IMR-90 (cell line): ENCODE measurements at regions not wholly inside any gene's neighbourhood (a gene's known extent, or its start where the extent isn't known, plus 50 kb on each side); places are given as distances from the start of the nearest gene placed in this dataset.

Experiments used
- ATAC-seq: fragments of 200-7000 bp; cut with Tn5 transposase; 2 replicates; pipeline ENCODE4 v1.9.1; 2020; ENCODE audit warnings: low read depth, mild to moderate bottlenecking, moderate library complexity
- BruUV-seq: library from RNA; stranded (reverse); fragments of 400-500 nt; replicated peaks from 2 replicates; lab custom pipeline; 2021; lab: Mats Ljungman, UMichigan
- CTCF ChIA-PET: fragments of 300-600 bp; formaldehyde crosslinking; extraction: SDS; loops from one replicate; lab custom pipeline; 2021; ENCODE audit warnings: antibody characterized with exemption; lab: Yijun Ruan, JAX
- POLR2A ChIA-PET: fragments of 300-600 bp; sonication (Branson Sonifier 250); formaldehyde crosslinking; loops from one replicate; lab custom pipeline; 2022; ENCODE audit warnings: antibody characterized with exemption; ENCODE audit not compliant: unreplicated experiment; lab: Charles Lee
- DNase-seq: peaks from one replicate; pipeline ENCODE4 v3.0.0; 2013
- H2AFZ ChIP-seq: replicated peaks from 2 replicates; pipeline ENCODE3; 2013; ENCODE audit warnings: low read length, mild to moderate bottlenecking; ENCODE audit not compliant: poor library complexity
- H2AK5ac ChIP-seq: 2 replicates; pipeline ENCODE4 v1.6.1; 2013; ENCODE audit warnings: low read depth, low read length, inconsistent platforms
- H2AK9ac ChIP-seq: replicated peaks from 2 replicates; pipeline ENCODE3; 2013; ENCODE audit warnings: mild to moderate bottlenecking, low read depth, low read length, moderate library complexity; ENCODE audit not compliant: poor library complexity
- H2BK120ac ChIP-seq: 2 replicates; pipeline ENCODE4 v1.6.1; 2013; ENCODE audit warnings: low read depth, low read length, inconsistent platforms
- H2BK15ac ChIP-seq: 3 replicates; pipeline ENCODE4 v1.6.1; 2013; ENCODE audit warnings: low read depth, low read length, inconsistent platforms
- H2BK20ac ChIP-seq: 2 replicates; pipeline ENCODE4 v1.6.1; 2013; ENCODE audit warnings: low read depth, mild to moderate bottlenecking, inconsistent platforms, low read length, moderate library complexity
- H2BK5ac ChIP-seq: 2 replicates; pipeline ENCODE4 v1.6.1; 2013; ENCODE audit warnings: mild to moderate bottlenecking, low read depth, low read length, inconsistent platforms; ENCODE audit not compliant: poor library complexity, severe bottlenecking
- H3K14ac ChIP-seq: replicated peaks from 2 replicates; pipeline ENCODE4 v1.6.1; 2013; ENCODE audit warnings: low read depth, low read length, inconsistent platforms
- H3K18ac ChIP-seq: 2 replicates; pipeline ENCODE4 v1.6.1; 2013; ENCODE audit warnings: low read depth, low read length, control low read depth
- H3K23ac ChIP-seq: 2 replicates; pipeline ENCODE4 v1.6.1; 2013; ENCODE audit warnings: low read depth, low read length, inconsistent platforms
- H3K27ac ChIP-seq: 2 replicates; pipeline ENCODE4 v1.5.1; 2013; ENCODE audit warnings: mild to moderate bottlenecking, control low read depth, low read length; ENCODE audit not compliant: insufficient read depth
- H3K27me3 ChIP-seq: 2 replicates; pipeline ENCODE4 v1.6.1; 2013; ENCODE audit warnings: low read length; ENCODE audit not compliant: control insufficient read depth, insufficient read depth
- H3K36me3 ChIP-seq: 2 replicates; pipeline ENCODE4 v1.6.1; 2013; ENCODE audit warnings: low read length, mixed read lengths; ENCODE audit not compliant: control insufficient read depth, insufficient read depth
- H3K4ac ChIP-seq: 2 replicates; pipeline ENCODE4 v1.6.1; 2013; ENCODE audit warnings: low read depth, low read length, inconsistent platforms
- H3K4me1 ChIP-seq: 2 replicates; pipeline ENCODE4 v1.6.1; 2013; ENCODE audit warnings: low read length, mixed read lengths; ENCODE audit not compliant: control insufficient read depth, insufficient read depth
- H3K4me2 ChIP-seq: 2 replicates; pipeline ENCODE4 v1.6.1; 2013; ENCODE audit warnings: low read depth, mild to moderate bottlenecking, control low read depth, low read length, moderate library complexity
- H3K4me3 ChIP-seq: 2 replicates; pipeline ENCODE4 v1.5.1; 2013; ENCODE audit warnings: low read depth, mild to moderate bottlenecking, control low read depth, low read length, moderate library complexity; ENCODE audit not compliant: insufficient read depth
- H3K56ac ChIP-seq: 2 replicates; pipeline ENCODE4 v1.6.1; 2013; ENCODE audit warnings: low read length, inconsistent platforms; ENCODE audit not compliant: insufficient read depth; ENCODE audit errors: extremely low read depth
- H3K79me1 ChIP-seq, 2 experiments: 2 replicates each; pipeline ENCODE4 v1.6.1; 2013; ENCODE audit warnings: low read length in 2 of 2, inconsistent platforms in 1 of 2, low read depth in 1 of 2
- H3K9ac ChIP-seq: 2 replicates; pipeline ENCODE4 v1.6.1; 2013; ENCODE audit warnings: low read depth, low read length, control low read depth
- H3K9me1 ChIP-seq: 2 replicates; pipeline ENCODE4 v1.6.1; 2013; ENCODE audit warnings: low read length, inconsistent platforms; ENCODE audit not compliant: insufficient read depth
- H3K9me3 ChIP-seq: 2 replicates; pipeline ENCODE4 v1.6.1; 2013; ENCODE audit warnings: low read length; ENCODE audit not compliant: control insufficient read depth, insufficient read depth
- H4K20me1 ChIP-seq: 2 replicates; pipeline ENCODE4 v1.6.1; 2013; ENCODE audit warnings: low read length, inconsistent platforms; ENCODE audit not compliant: insufficient read depth
- H4K5ac ChIP-seq: 2 replicates; pipeline ENCODE4 v1.6.1; 2013; ENCODE audit warnings: mild to moderate bottlenecking, low read depth, low read length, control low read depth
- H4K8ac ChIP-seq, 2 experiments: 2 replicates each; pipeline ENCODE4 v1.6.1; 2013; ENCODE audit warnings: low read depth in 2 of 2, low read length in 2 of 2, control low read depth in 1 of 2, inconsistent platforms in 1 of 2
- H4K91ac ChIP-seq: 2 replicates; pipeline ENCODE4 v1.6.1; 2013; ENCODE audit warnings: low read depth, low read length, inconsistent platforms; ENCODE audit not compliant: insufficient read depth
- BHLHE40 ChIP-seq: fragments of 150-350 bp; IDR thresholded peaks from 2 replicates; pipeline ENCODE4 v1.6.1; 2016; ENCODE audit warnings: mild to moderate bottlenecking, low read depth, low read length
- CTCF ChIP-seq: conservative IDR thresholded peaks from 2 replicates; pipeline ENCODE4 v1.5.1; 2012; ENCODE audit warnings: mild to moderate bottlenecking, low read depth, low read length, improper control_type of control experiment
- ELK1 ChIP-seq: fragments of 150-350 bp; IDR thresholded peaks from 2 replicates; pipeline ENCODE4 v1.6.1; 2016; ENCODE audit warnings: low read depth, mild to moderate bottlenecking, low read length, moderate library complexity, borderline replicate concordance
- MAZ ChIP-seq: IDR thresholded peaks from 2 replicates; pipeline ENCODE4 v1.6.1; 2012; ENCODE audit warnings: low read depth, mild to moderate bottlenecking, low read length, improper control_type of control experiment, moderate library complexity, borderline replicate concordance
- MXI1 ChIP-seq: IDR thresholded peaks from 2 replicates; pipeline ENCODE4 v1.6.1; 2012; ENCODE audit warnings: low read depth, mild to moderate bottlenecking, low read length, moderate library complexity, borderline replicate concordance
- NFE2L2 ChIP-seq: fragments of 150-350 bp; IDR thresholded peaks from 2 replicates; pipeline ENCODE4 v1.6.1; 2016; ENCODE audit warnings: low read depth, mild to moderate bottlenecking, low read length
- POLR2A ChIP-seq: IDR thresholded peaks from 2 replicates; pipeline ENCODE4 v1.6.1; 2012; ENCODE audit warnings: mild to moderate bottlenecking, low read depth, low read length
- SMC3 ChIP-seq: fragments of 150-350 bp; IDR thresholded peaks from 2 replicates; pipeline ENCODE4 v1.6.1; 2016; ENCODE audit warnings: low read depth, mild to moderate bottlenecking, antibody characterized with exemption, low read length, moderate library complexity
- WGBS, 2 experiments: methylation state at CpG; one replicate each; pipeline versions ENCODE4 v1.1.5 to v1.1.7; 2013; ENCODE audit warnings: missing lambda C conversion rate in 2 of 2; ENCODE audit not compliant: insufficient read length in 1 of 2; ENCODE audit errors: extremely low coverage in 2 of 2; 5-methylcytosine and 5-hydroxymethylcytosine counted together
- dilution Hi-C: fragments of 300-500 bp; cut with HindIII; formaldehyde crosslinking; loops from one replicate; pipeline ENCODE4 v1.14.3; 2018; ENCODE audit warnings: low sequenced_read_pairs; ENCODE audit not compliant: unreplicated experiment
- in situ Hi-C: fragments of 300-500 bp; cut with MboI; formaldehyde crosslinking; loops from 3 replicates; pipeline ENCODE4 v1.14.3; 2019; ENCODE audit warnings: low sequenced_read_pairs, inconsistent platforms, mixed read lengths
- intact Hi-C: fragments of 100-400 bp; cut with micrococcal nuclease; formaldehyde crosslinking; loops from 2 replicates; pipeline ENCODE4 v1.10.0; 2022

GRCh38 chr10:118901906-118902305, 127.6 kb upstream of the NANOS1 start:
- no peak for TF ChIP-seq MAZ
- TF ChIP-seq ELK1, result no peak
- no peak for TF ChIP-seq MXI1
- TF ChIP-seq BHLHE40, result no peak
- TF ChIP-seq POLR2A, result no peak
- TF ChIP-seq SMC3, result no peak
- TF ChIP-seq NFE2L2, result no peak
- TF ChIP-seq CTCF, result no peak
- in situ Hi-C loops (no loop called here), intact Hi-C loops (no loop called here), dilution Hi-C loops (no loop called here)
- Histone ChIP-seq H3K23ac (no peak overlapping the region), H3K56ac (no peak overlapping the region), H3K4me2 (no peak overlapping the region), H3K14ac (no peak overlapping the region), H3K9me3 (peaks cover 2% of the 10 kb centered on the region; the same call in 1 of the 2 replicates), H3K4ac (no peak overlapping the region), H2AK5ac (no peak overlapping the region), H4K91ac (no peak overlapping the region), H4K20me1 (no peaks in the 10 kb centered on the region; the same call in 1 of the 2 replicates), H2BK120ac (no peak overlapping the region), H3K27ac (no peak overlapping the region), H2BK15ac (no peak overlapping the region), H2BK20ac (no peak overlapping the region), H4K8ac (no peak overlapping the region), H2AFZ (no peak overlapping the region), H3K18ac (no peak overlapping the region), H3K4me1 (no peaks in the 10 kb centered on the region), H2AK9ac (no peak overlapping the region), H2BK5ac (no peak overlapping the region), H3K79me1 (no peaks in the 10 kb centered on the region), H3K27me3 (peaks cover 6% of the 10 kb centered on the region), H3K4me3 (no peak overlapping the region), H3K9ac (no peak overlapping the region), H3K36me3 (no peaks in the 10 kb centered on the region), H4K5ac (no peak overlapping the region), H3K9me1 (no peaks in the 10 kb centered on the region)
- ChIA-PET POLR2A (no interaction called here), CTCF (interaction anchor here (0.5 kb wide), 1 partner anchor 174 kb away, joined by 5 read pairs; no protein-coding TSS in a partner anchor)
- ATAC-seq, result no peak
- BruUV-seq, result no TSS peak
- no peak for DNase-seq
- no CpG with 5 or more reads among the region's 4 CpGs for WGBS, 2 experiments
